ENCODE measurements at regions not wholly inside any gene's neighbourhood (a gene's known extent, or its start where the extent isn't known, plus 50 kb on each side); places are given as distances from the start of the nearest gene placed in this dataset.
A peak's percentile ranks its signal among the peaks of the same experiment; 100 is the strongest.

DNA sequence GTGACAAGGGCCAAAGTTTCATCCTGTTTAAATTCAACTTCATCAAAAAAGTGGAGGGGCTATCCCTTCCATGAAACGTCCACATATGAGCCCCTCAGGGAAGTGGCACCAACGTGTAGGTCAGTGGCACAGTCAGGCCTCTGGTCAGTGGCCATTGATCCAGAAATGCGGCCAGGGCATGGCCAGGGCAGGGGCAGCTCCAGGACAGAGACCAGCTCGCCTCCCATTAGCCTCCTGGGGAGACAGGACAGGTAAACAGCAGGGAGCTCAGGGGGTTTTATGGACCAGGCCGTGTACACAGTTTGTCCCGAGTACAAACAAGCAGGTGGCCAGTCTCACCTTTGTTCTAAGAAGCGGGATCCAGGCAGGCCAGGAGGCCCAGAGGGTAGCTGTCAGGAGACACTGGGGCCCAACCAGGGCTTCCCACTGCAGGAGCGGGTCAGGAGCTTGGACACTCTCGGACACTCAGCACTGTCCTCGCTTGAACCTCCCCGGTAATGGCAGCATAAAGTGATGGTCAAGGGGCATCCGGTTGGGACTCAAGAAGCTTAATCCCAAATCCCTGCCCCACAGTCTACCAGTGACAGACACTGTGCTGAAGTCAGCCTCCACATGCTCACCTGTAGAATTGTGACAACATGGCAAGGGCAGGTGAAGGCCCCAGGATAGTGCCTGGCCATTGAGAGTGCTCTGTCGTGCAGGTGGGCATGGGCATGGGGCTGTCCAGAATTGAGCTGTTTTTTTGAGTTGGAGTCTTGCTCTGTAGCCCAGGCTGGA lies 144.1 kb upstream of the ERRFI1 start:
- H3K4me3 ChIP-seq (replicated peaks; ENCODE audit: insufficient read depth, low read length), result no peak overlapping the region
- H3K27me3 ChIP-seq (ENCODE audit: insufficient read depth, poor library complexity, severe bottlenecking), result no peaks in the 10 kb centered on the region
- no peak for DNase-seq (ENCODE audit: low read depth in 1 of 2, low spot score in 1 of 2)
- no peak overlapping the region for H3K27ac ChIP-seq (replicated peaks)
- TF ChIP-seq, protein P1, sequence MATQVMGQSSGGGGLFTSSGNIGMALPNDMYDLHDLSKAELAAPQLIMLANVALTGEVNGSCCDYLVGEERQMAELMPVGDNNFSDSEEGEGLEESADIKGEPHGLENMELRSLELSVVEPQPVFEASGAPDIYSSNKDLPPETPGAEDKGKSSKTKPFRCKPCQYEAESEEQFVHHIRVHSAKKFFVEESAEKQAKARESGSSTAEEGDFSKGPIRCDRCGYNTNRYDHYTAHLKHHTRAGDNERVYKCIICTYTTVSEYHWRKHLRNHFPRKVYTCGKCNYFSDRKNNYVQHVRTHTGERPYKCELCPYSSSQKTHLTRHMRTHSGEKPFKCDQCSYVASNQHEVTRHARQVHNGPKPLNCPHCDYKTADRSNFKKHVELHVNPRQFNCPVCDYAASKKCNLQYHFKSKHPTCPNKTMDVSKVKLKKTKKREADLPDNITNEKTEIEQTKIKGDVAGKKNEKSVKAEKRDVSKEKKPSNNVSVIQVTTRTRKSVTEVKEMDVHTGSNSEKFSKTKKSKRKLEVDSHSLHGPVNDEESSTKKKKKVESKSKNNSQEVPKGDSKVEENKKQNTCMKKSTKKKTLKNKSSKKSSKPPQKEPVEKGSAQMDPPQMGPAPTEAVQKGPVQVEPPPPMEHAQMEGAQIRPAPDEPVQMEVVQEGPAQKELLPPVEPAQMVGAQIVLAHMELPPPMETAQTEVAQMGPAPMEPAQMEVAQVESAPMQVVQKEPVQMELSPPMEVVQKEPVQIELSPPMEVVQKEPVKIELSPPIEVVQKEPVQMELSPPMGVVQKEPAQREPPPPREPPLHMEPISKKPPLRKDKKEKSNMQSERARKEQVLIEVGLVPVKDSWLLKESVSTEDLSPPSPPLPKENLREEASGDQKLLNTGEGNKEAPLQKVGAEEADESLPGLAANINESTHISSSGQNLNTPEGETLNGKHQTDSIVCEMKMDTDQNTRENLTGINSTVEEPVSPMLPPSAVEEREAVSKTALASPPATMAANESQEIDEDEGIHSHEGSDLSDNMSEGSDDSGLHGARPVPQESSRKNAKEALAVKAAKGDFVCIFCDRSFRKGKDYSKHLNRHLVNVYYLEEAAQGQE (IDR thresholded peaks at IDR 0.05; ENCODE audit: insufficient replicate concordance, low read depth), result no peak
- TF ChIP-seq GABPA (IDR thresholded peaks at IDR 0.05; ENCODE audit: low read depth), result no peak
- no peak for TF ChIP-seq POLR2AphosphoS5 (IDR thresholded peaks at IDR 0.05; ENCODE audit: low read depth)
- TF ChIP-seq, protein P2, sequence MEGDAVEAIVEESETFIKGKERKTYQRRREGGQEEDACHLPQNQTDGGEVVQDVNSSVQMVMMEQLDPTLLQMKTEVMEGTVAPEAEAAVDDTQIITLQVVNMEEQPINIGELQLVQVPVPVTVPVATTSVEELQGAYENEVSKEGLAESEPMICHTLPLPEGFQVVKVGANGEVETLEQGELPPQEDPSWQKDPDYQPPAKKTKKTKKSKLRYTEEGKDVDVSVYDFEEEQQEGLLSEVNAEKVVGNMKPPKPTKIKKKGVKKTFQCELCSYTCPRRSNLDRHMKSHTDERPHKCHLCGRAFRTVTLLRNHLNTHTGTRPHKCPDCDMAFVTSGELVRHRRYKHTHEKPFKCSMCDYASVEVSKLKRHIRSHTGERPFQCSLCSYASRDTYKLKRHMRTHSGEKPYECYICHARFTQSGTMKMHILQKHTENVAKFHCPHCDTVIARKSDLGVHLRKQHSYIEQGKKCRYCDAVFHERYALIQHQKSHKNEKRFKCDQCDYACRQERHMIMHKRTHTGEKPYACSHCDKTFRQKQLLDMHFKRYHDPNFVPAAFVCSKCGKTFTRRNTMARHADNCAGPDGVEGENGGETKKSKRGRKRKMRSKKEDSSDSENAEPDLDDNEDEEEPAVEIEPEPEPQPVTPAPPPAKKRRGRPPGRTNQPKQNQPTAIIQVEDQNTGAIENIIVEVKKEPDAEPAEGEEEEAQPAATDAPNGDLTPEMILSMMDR (IDR thresholded peaks at IDR 0.05; ENCODE audit: insufficient read depth, low read length), result no peak
- TF ChIP-seq SPI1 (IDR thresholded peaks at IDR 0.05; ENCODE audit: borderline replicate concordance, low read depth), result no peak

DNA sequence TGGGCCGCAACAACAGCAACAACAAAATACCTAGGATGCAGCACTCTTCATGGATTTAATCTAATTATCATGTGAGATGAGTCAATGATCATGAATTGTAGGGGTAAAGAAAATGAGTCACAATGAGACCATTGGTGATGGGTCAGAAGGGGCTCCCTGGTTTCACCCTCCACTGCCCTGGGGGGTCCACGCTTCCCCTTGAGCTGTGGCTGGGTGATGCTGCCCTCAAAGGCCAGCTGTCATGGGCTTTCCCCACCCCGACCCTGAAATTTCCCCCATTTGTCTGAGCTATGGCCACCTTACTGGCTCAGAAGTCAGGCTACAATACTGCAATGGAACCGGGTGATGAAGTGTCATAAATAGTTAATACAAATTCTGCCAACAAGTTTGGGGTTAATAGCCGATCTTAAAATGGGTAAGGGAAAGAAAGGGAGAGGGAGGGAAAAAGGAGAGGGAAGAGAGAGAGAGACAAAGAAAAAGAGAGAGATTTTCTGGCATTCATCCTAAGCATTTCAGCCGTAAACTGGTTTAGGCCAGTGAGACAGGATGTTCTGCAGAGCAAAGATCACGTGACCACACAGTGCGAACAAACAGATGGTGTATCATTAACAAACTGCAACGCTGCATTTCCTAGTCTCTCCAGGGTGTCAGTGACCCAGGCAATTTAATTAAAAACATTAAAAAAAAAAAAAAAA lies 143.4 kb upstream of the ERRFI1 start:
- Histone ChIP-seq H3K27me3 (ENCODE audit: insufficient read depth, poor library complexity, severe bottlenecking) (no peaks in the 10 kb centered on the region), H3K27ac (replicated peaks) (no peak overlapping the region), H3K4me3 (replicated peaks; ENCODE audit: insufficient read depth, low read length) (no peak overlapping the region)
- TF ChIP-seq, protein P1 (IDR thresholded peaks at IDR 0.05; ENCODE audit: insufficient replicate concordance, low read depth), result no peak
- TF ChIP-seq, protein P2 (IDR thresholded peaks at IDR 0.05; ENCODE audit: insufficient read depth, low read length), result no peak
- TF ChIP-seq POLR2AphosphoS5 (IDR thresholded peaks at IDR 0.05; ENCODE audit: low read depth), result no peak
- TF ChIP-seq GABPA (IDR thresholded peaks at IDR 0.05; ENCODE audit: low read depth), result no peak
- TF ChIP-seq SPI1 (IDR thresholded peaks at IDR 0.05; ENCODE audit: borderline replicate concordance, low read depth), result no peak
- peak in 1 of 2 experiments; percentile 19 for DNase-seq (ENCODE audit: low read depth in 1 of 2, low spot score in 1 of 2)

DNA sequence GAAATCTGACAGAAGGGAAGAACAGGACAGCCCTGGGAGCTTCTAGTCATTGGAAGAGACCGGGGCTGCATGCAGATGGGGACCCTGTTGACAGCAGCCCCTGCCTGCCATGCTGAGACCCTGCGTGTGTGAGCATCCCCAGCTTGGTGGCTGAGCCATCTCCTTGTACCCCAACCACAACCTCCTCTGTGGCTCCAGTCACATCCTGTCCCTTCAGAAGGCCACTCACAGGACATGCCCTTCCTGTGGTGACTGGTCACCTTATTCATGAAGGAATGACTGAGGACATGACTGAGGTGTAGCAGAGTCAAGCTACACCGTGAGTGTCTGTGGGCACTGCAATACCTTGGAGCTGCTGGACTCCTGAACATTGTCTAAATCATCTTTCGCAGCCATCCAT lies 141.8 kb upstream of the ERRFI1 start:
- TF ChIP-seq SPI1 (IDR thresholded peaks at IDR 0.05; ENCODE audit: borderline replicate concordance, low read depth) (no peak), GABPA (IDR thresholded peaks at IDR 0.05; ENCODE audit: low read depth) (no peak), POLR2AphosphoS5 (IDR thresholded peaks at IDR 0.05; ENCODE audit: low read depth) (no peak)
- TF ChIP-seq, protein P1 (IDR thresholded peaks at IDR 0.05; ENCODE audit: insufficient replicate concordance, low read depth), result no peak
- TF ChIP-seq, protein P2 (IDR thresholded peaks at IDR 0.05; ENCODE audit: insufficient read depth, low read length), result no peak
- Histone ChIP-seq H3K27ac (replicated peaks) (no peak overlapping the region), H3K27me3 (ENCODE audit: insufficient read depth, poor library complexity, severe bottlenecking) (no peaks in the 10 kb centered on the region), H3K4me3 (replicated peaks; ENCODE audit: insufficient read depth, low read length) (no peak overlapping the region)
- DNase-seq (ENCODE audit: low read depth in 1 of 2, low spot score in 1 of 2), result no peak
